Heart left ventricle (tissue), 16 donors: ENCODE measurements at regions not wholly inside any gene's neighbourhood (a gene's known extent, or its start where the extent isn't known, plus 50 kb on each side); places are given as distances from the start of the nearest gene placed in this dataset.

ENCODE experiments used
- ATAC-seq, 4 donors: fragments of 200-7000 bp; cut with Tn5 transposase; one replicate each; pipeline ENCODE4 v1.9.1; 2020 to 2022; ENCODE audit warnings: moderate library complexity in 4 of 4, mild to moderate bottlenecking in 3 of 4, moderate number of reproducible peaks in 1 of 4
- DNase-seq, 5 donors: peaks; one replicate each; pipeline ENCODE4 v3.0.0-alpha.2; 2020
- H3K27ac ChIP-seq, 12 donors: fragments of 200-600 bp; sonication (generic) in 4 of 12; one replicate each; pipeline versions ENCODE4 v1.5.0 to v1.8.0; 2016 to 2022; ENCODE audit warnings: mild to moderate bottlenecking in 2 of 12
- H3K27me3 ChIP-seq, 9 donors: fragments of 200-600 bp; sonication (generic) in 2 of 9; one replicate each; pipeline versions ENCODE4 v1.5.1 to v1.8.0; 2016 to 2022; ENCODE audit warnings: mild to moderate bottlenecking in 3 of 9
- H3K36me3 ChIP-seq, 9 donors: fragments of 200-600 bp; sonication (generic) in 2 of 9; one replicate each; pipeline versions ENCODE4 v1.5.0 to v1.8.0; 2018 to 2022; ENCODE audit warnings: mild to moderate bottlenecking in 2 of 9
- H3K4me1 ChIP-seq, 12 donors: fragments of 200-600 bp; sonication (generic) in 4 of 12; one replicate each; pipeline versions ENCODE4 v1.5.0 to v1.8.0; 2016 to 2022; ENCODE audit warnings: mild to moderate bottlenecking in 3 of 12
- H3K4me3 ChIP-seq, 12 donors: fragments of 200-600 bp; sonication (generic) in 4 of 12; one replicate each; pipeline versions ENCODE4 v1.5.0 to v1.8.0; 2017 to 2022; ENCODE audit warnings: mild to moderate bottlenecking in 9 of 12, moderate library complexity in 4 of 12
- H3K9me3 ChIP-seq, 12 donors: fragments of 200-600 bp; sonication (generic) in 4 of 12; one replicate each; pipeline versions ENCODE4 v1.5.0 to v1.8.0; 2016 to 2022; ENCODE audit warnings: mild to moderate bottlenecking in 1 of 12
- CTCF ChIP-seq, 12 donors: fragments of 200-600 bp; sonication (generic) in 4 of 12; IDR thresholded peaks; one replicate each; pipeline versions ENCODE4 v1.5.0 to v1.8.0; 2018 to 2022; ENCODE audit warnings: antibody characterized with exemption in 12 of 12, mild to moderate bottlenecking in 5 of 12
- POLR2A ChIP-seq, 2 donors: fragments of 450-650 bp; IDR thresholded peaks; one replicate each; pipeline ENCODE4 v1.6.1; 2017; ENCODE audit warnings: antibody characterized with exemption in 2 of 2, mild to moderate bottlenecking in 2 of 2, moderate library complexity in 2 of 2
- WGBS, 4 donors: extraction: QIAGEN DNeasy Blood & Tissue Kit in 2 of 4; methylation state at CpG; one replicate each; pipeline versions ENCODE4 v1.1.5 to v1.1.7; 2013 to 2018; 5-methylcytosine and 5-hydroxymethylcytosine counted together
- intact Hi-C, 10 donors: fragments of 100-400 bp; cut with DNase I; formaldehyde crosslinking; loops; one replicate each; pipeline versions ENCODE4 v1.11.1 to v1.14.2; 2022
- donor health status: ischemic (EF 13 %, LVEDD 7.1; RV severe dilation, severe dysfunction).
- donor health status: healthy with polysubstance abuse.
- donor health status: DM: no; HTN: yes; CAD: no.
- donor health status: DM: no; HTN: no; CAD: no.
- donor health status: ischemic (EF 25% LVEDD 6.9; RV normal size, moderate dysfunction).
- donor health status: ischemic (EF 25% LVEDD 5.7; RV mildly dilated, moderate dysfunction).
- donor health status: healthy.
- donor health status: DM: yes; HTN: yes; CAD: no.
- donor health status: ischemic (EF 35%, LVEDD 5.7; RV mildly dilated, moderate dysfunction).
- donor health status: nonischemic (EF 11% LVEDD 7.7; RV severe dilation, severe dysfunction).
- donor health status: DM: yes; HTN: yes; CAD: no.
- donor health status: PGD.
- donor health status: ischemic (EF 29% LVEDD 5.4; RV normal size, mild dysfunction).
- donor health status: nonischemic (EF 23%, LVEDD 6.1; RV moderate dilation, normal function).

- Histone ChIP-seq H3K27ac (no peak overlapping the region), H3K36me3 (no peaks in the 10 kb centered on the region), H3K4me3 (no peak overlapping the region), H3K4me1 (peaks cover 0 to 12% (median 0%) of the 10 kb centered on the region in 12 donors), H3K9me3 (no peaks in the 10 kb centered on the region), H3K27me3 (peaks cover 0 to 18% (median 0%) of the 10 kb centered on the region in 9 donors)
- intact Hi-C loops: no loop called here
- DNase-seq (no peak), ATAC-seq (no peak)
- 80 to 92% (median 88%) methylated on average over 3 of the region's 3 CpGs for WGBS, 4 donors
- TF ChIP-seq CTCF (IDR thresholded peaks at IDR 0.05) (no peak), POLR2A (IDR thresholded peaks at IDR 0.05) (no peak)
These were observed 121.1 kb downstream of the ATXN3L start for GRCh38 chrX:13198762-13199064.

- H3K4me3 ChIP-seq: no peak overlapping the region
- H3K27ac ChIP-seq: no peak overlapping the region
- H3K9me3 ChIP-seq: no peaks in the 10 kb centered on the region
- WGBS, 4 donors: 67 to 78% (median 73%) methylated on average over 4 of the region's 4 CpGs
- DNase-seq: no peak
- H3K27me3 ChIP-seq: peaks cover 0 to 18% (median 0%) of the 10 kb centered on the region in 9 donors
- intact Hi-C loops: no loop called here
- peaks cover 0 to 14% (median 0%) of the 10 kb centered on the region in 12 donors for H3K4me1 ChIP-seq
- no peak for ATAC-seq
- no peaks in the 10 kb centered on the region for H3K36me3 ChIP-seq
- TF ChIP-seq CTCF (IDR thresholded peaks at IDR 0.05) (no peak), POLR2A (IDR thresholded peaks at IDR 0.05) (no peak)
These were observed 121.6 kb downstream of the ATXN3L start for GRCh38 chrX:13198056-13198761.

- ATAC-seq (no peak), DNase-seq (no peak)
- H3K27ac ChIP-seq: no peak overlapping the region
- intact Hi-C loops: no loop called here
- TF ChIP-seq CTCF (IDR thresholded peaks at IDR 0.05) (no peak), POLR2A (IDR thresholded peaks at IDR 0.05) (no peak)
- no peaks in the 10 kb centered on the region for H3K9me3 ChIP-seq
- peaks cover 0 to 14% (median 0%) of the 10 kb centered on the region in 12 donors for H3K4me1 ChIP-seq
- H3K36me3 ChIP-seq: no peaks in the 10 kb centered on the region
- peaks cover 0 to 6% (median 0%) of the 10 kb centered on the region in 9 donors for H3K27me3 ChIP-seq
- no peak overlapping the region for H3K4me3 ChIP-seq
- 87 to 99% (median 94%) methylated on average over 2 of the region's 2 CpGs for WGBS, 4 donors
These were observed 123.1 kb downstream of the ATXN3L start for GRCh38 chrX:13196782-13197181.

GRCh38 chrX:13195340-13195739 is 124.5 kb downstream of the ATXN3L start:
- TF ChIP-seq CTCF (IDR thresholded peaks at IDR 0.05): no peak
- no peak for TF ChIP-seq POLR2A (IDR thresholded peaks at IDR 0.05)
- ATAC-seq: no peak
- intact Hi-C loops: no loop called here
- no peaks in the 10 kb centered on the region for H3K27me3 ChIP-seq
- peaks cover 0 to 11% (median 0%) of the 10 kb centered on the region in 12 donors for H3K4me1 ChIP-seq
- H3K27ac ChIP-seq: no peak overlapping the region
- H3K36me3 ChIP-seq: no peaks in the 10 kb centered on the region
- no peaks in the 10 kb centered on the region for H3K9me3 ChIP-seq
- no peak overlapping the region for H3K4me3 ChIP-seq
- no peak for DNase-seq
- 52 to 64% (median 63%) methylated on average over 3 of the region's 3 CpGs for WGBS, 4 donors
